GF-D8 (cell line): ENCODE measurements at regions not wholly inside any gene's neighbourhood (a gene's known extent, or its start where the extent isn't known, plus 50 kb on each side); places are given as distances from the start of the nearest gene placed in this dataset.

Source experiments
- DNase-seq: peaks from one replicate; lab custom pipeline; 2025; lab: John Stamatoyannopoulos, UW

- DNase-seq, result no peak
These were observed 601.7 kb upstream of the CXADR start for GRCh38 chr21:16911166-16911607.

GRCh38 chr21:16912075-16912474, 600.8 kb upstream of the CXADR start:
- no peak for DNase-seq

- no peak for DNase-seq
These were observed 599.8 kb upstream of the CXADR start for GRCh38 chr21:16913010-16913409.

GRCh38 chr21:16928439-16928838, 584.4 kb upstream of the CXADR start:
- DNase-seq, result no peak

- no peak for DNase-seq
These were observed 580.5 kb upstream of the CXADR start for GRCh38 chr21:16932314-16932713.

- no peak for DNase-seq
These were observed 570.1 kb upstream of the CXADR start for GRCh38 chr21:16942703-16943102.

GRCh38 chr21:16943231-16943630, 569.6 kb upstream of the CXADR start:
- no peak for DNase-seq

- no peak for DNase-seq
These were observed 567.3 kb upstream of the CXADR start for GRCh38 chr21:16945580-16945979.

GRCh38 chr21:16956824-16957223, 556.0 kb upstream of the CXADR start:
- no peak for DNase-seq

GRCh38 chr21:16965424-16965823, 547.4 kb upstream of the CXADR start:
- no peak for DNase-seq

GRCh38 chr21:16968436-16968835, 544.4 kb upstream of the CXADR start:
- no peak for DNase-seq

GRCh38 chr21:16969636-16970035, 543.2 kb upstream of the CXADR start:
- DNase-seq, result no peak

- no peak for DNase-seq
These were observed 538.8 kb upstream of the CXADR start for GRCh38 chr21:16974060-16974459.

GRCh38 chr21:16976193-16976592, 536.6 kb upstream of the CXADR start:
- DNase-seq, result no peak

GRCh38 chr21:16978309-16978895, 534.4 kb upstream of the CXADR start:
- DNase-seq, result no peak

GRCh38 chr21:16979574-16979973, 533.3 kb upstream of the CXADR start:
- DNase-seq, result no peak

- DNase-seq, result no peak
These were observed 529.4 kb upstream of the CXADR start for GRCh38 chr21:16983420-16983819.

GRCh38 chr21:16992448-16992847, 520.4 kb upstream of the CXADR start:
- DNase-seq, result no peak

GRCh38 chr21:16993416-16994038, 519.3 kb upstream of the CXADR start:
- no peak for DNase-seq

- no peak for DNase-seq
These were observed 510.1 kb upstream of the CXADR start for GRCh38 chr21:17002594-17003257.

GRCh38 chr21:17003258-17003615, 509.6 kb upstream of the CXADR start:
- DNase-seq, result no peak

GRCh38 chr21:17003763-17004373, 509.0 kb upstream of the CXADR start:
- DNase-seq, result no peak

GRCh38 chr21:17032141-17032655, 480.6 kb upstream of the CXADR start:
- DNase-seq, result no peak
